ENCODE measurements at regions not wholly inside any gene's neighbourhood (a gene's known extent, or its start where the extent isn't known, plus 50 kb on each side); places are given as distances from the start of the nearest gene placed in this dataset.

- Histone ChIP-seq H3K79me2 (ENCODE audit: low read length) (no peaks in the 10 kb centered on the region), H4K20me1 (ENCODE audit: insufficient read depth, low read length) (no peaks in the 10 kb centered on the region), H3K9me3 (replicated peaks; ENCODE audit: insufficient read depth, low read length) (no peaks in the 10 kb centered on the region), H3K4me3 (ENCODE audit: low read length) (no peak overlapping the region), H3K4me1 (ENCODE audit: low read length) (peaks cover 5% of the 10 kb centered on the region), H3K9me2 (replicated peaks; ENCODE audit: insufficient read depth, low read length) (no peaks in the 10 kb centered on the region), H3K4me2 (ENCODE audit: low read depth, low read length) (no peak overlapping the region), H3F3A (ENCODE audit: insufficient read depth, low read length) (0 out of 2 replicates have a peak, but pooled peaks cover 8% of the 10 kb centered on the region), H2AFZ (ENCODE audit: low read length) (no peak overlapping the region), H3K27me3 (replicated peaks; ENCODE audit: insufficient read depth, low read length) (no peaks in the 10 kb centered on the region), H3K27ac (ENCODE audit: low read length) (no peak overlapping the region), H3K9ac (ENCODE audit: low read length) (no peak overlapping the region), H3K36me3 (replicated peaks; ENCODE audit: insufficient read depth, low read length) (no peaks in the 10 kb centered on the region)
- no peak for DNase-seq
- no peak for TF ChIP-seq EZH2 (optimal IDR thresholded peaks at IDR 0.05; ENCODE audit: low read depth, low read length)
- TF ChIP-seq EZH2phosphoT487 (IDR thresholded peaks at IDR 0.05; ENCODE audit: low read length): no peak
- no peak for TF ChIP-seq CTCF (IDR thresholded peaks at IDR 0.05; ENCODE audit: low read length)
Measured at GRCh38 chr6:156579564-156579963, 197.6 kb upstream of the ARID1B start.

- Histone ChIP-seq H3K27ac (ENCODE audit: low read length) (no peak overlapping the region), H3K4me3 (ENCODE audit: low read length) (no peak overlapping the region), H2AFZ (ENCODE audit: low read length) (no peak overlapping the region), H3K9me2 (replicated peaks; ENCODE audit: insufficient read depth, low read length) (no peaks in the 10 kb centered on the region), H4K20me1 (ENCODE audit: insufficient read depth, low read length) (no peaks in the 10 kb centered on the region), H3K9ac (ENCODE audit: low read length) (no peak overlapping the region), H3K9me3 (replicated peaks; ENCODE audit: insufficient read depth, low read length) (no peaks in the 10 kb centered on the region), H3K4me2 (ENCODE audit: low read depth, low read length) (no peak overlapping the region), H3K4me1 (ENCODE audit: low read length) (peaks cover under 1% of the 10 kb centered on the region; the same call in 1 of the 2 replicates), H3K36me3 (replicated peaks; ENCODE audit: insufficient read depth, low read length) (no peaks in the 10 kb centered on the region), H3K27me3 (replicated peaks; ENCODE audit: insufficient read depth, low read length) (no peaks in the 10 kb centered on the region), H3F3A (ENCODE audit: insufficient read depth, low read length) (0 out of 2 replicates have a peak, but pooled peaks cover 3% of the 10 kb centered on the region), H3K79me2 (ENCODE audit: low read length) (no peaks in the 10 kb centered on the region)
- no peak for DNase-seq
- TF ChIP-seq EZH2 (optimal IDR thresholded peaks at IDR 0.05; ENCODE audit: low read depth, low read length) (no peak), CTCF (IDR thresholded peaks at IDR 0.05; ENCODE audit: low read length) (no peak), EZH2phosphoT487 (IDR thresholded peaks at IDR 0.05; ENCODE audit: low read length) (no peak)
Measured at GRCh38 chr6:156577749-156578148, 199.4 kb upstream of the ARID1B start.

- Histone ChIP-seq H3F3A (ENCODE audit: insufficient read depth, low read length) (no peaks in the 10 kb centered on the region), H3K27me3 (replicated peaks; ENCODE audit: insufficient read depth, low read length) (no peaks in the 10 kb centered on the region), H3K79me2 (ENCODE audit: low read length) (no peaks in the 10 kb centered on the region), H3K9me3 (replicated peaks; ENCODE audit: insufficient read depth, low read length) (no peaks in the 10 kb centered on the region), H4K20me1 (ENCODE audit: insufficient read depth, low read length) (no peaks in the 10 kb centered on the region), H3K9ac (ENCODE audit: low read length) (no peak overlapping the region), H3K9me2 (replicated peaks; ENCODE audit: insufficient read depth, low read length) (no peaks in the 10 kb centered on the region), H3K4me2 (ENCODE audit: low read depth, low read length) (no peak overlapping the region), H3K4me1 (ENCODE audit: low read length) (no peaks in the 10 kb centered on the region), H3K4me3 (ENCODE audit: low read length) (no peak overlapping the region), H2AFZ (ENCODE audit: low read length) (no peak overlapping the region), H3K36me3 (replicated peaks; ENCODE audit: insufficient read depth, low read length) (no peaks in the 10 kb centered on the region), H3K27ac (ENCODE audit: low read length) (no peak overlapping the region)
- TF ChIP-seq CTCF (IDR thresholded peaks at IDR 0.05; ENCODE audit: low read length) (no peak), EZH2 (optimal IDR thresholded peaks at IDR 0.05; ENCODE audit: low read depth, low read length) (no peak), EZH2phosphoT487 (IDR thresholded peaks at IDR 0.05; ENCODE audit: low read length) (no peak)
- DNase-seq: no peak
Measured at GRCh38 chr6:156575361-156575760, 201.8 kb upstream of the ARID1B start.
